Progenitor cell of endocrine pancreas (in vitro differentiated cells): ENCODE measurements at regions not wholly inside any gene's neighbourhood (a gene's known extent, or its start where the extent isn't known, plus 50 kb on each side); places are given as distances from the start of the nearest gene placed in this dataset.
A peak's percentile ranks its signal among the peaks of the same experiment; 100 is the strongest.

ENCODE experiments used
- DNase-seq: peaks from one replicate; pipeline ENCODE4 v3.0.0; 2021; ENCODE audit warnings: low spot score; ENCODE audit not compliant: unreplicated experiment
- H3K27ac Mint-ChIP-seq: 2 replicates; pipeline ENCODE4 v1.8.0; 2021; ENCODE audit warnings: mild to moderate bottlenecking, moderate library complexity, mixed read lengths
- H3K27me3 Mint-ChIP-seq: 2 replicates; pipeline ENCODE4 v1.8.0; 2021; ENCODE audit warnings: mixed read lengths
- H3K36me3 Mint-ChIP-seq: 2 replicates; pipeline ENCODE4 v1.8.0; 2022; ENCODE audit warnings: mixed read lengths; ENCODE audit not compliant: insufficient read depth
- H3K4me1 Mint-ChIP-seq: 2 replicates; pipeline ENCODE4 v1.8.0; 2021; ENCODE audit warnings: low read depth, mixed read lengths
- H3K4me3 Mint-ChIP-seq: 2 replicates; pipeline ENCODE4 v1.8.0; 2021; ENCODE audit warnings: low read depth, mild to moderate bottlenecking, moderate library complexity, mixed read lengths
- H3K9me3 Mint-ChIP-seq: 2 replicates; pipeline ENCODE4 v1.8.0; 2021; ENCODE audit warnings: low read depth, mixed read lengths
- CTCF ChIP-seq: fragments of 200-600 bp; sonication (generic); IDR thresholded peaks from one replicate; pipeline ENCODE4 v1.5.0; 2021; ENCODE audit warnings: antibody characterized with exemption, mild to moderate bottlenecking; ENCODE audit not compliant: unreplicated experiment

GRCh38 chr2:43085505-43085904 is 140.9 kb downstream of the ZFP36L2 start:
- H3K4me3 Mint-ChIP-seq = no peak overlapping the region
- H3K9me3 Mint-ChIP-seq = peaks cover 7% of the 10 kb centered on the region
- no peak for DNase-seq
- peaks cover 44% of the 10 kb centered on the region for H3K4me1 Mint-ChIP-seq
- H3K27me3 Mint-ChIP-seq = peaks cover 11% of the 10 kb centered on the region
- H3K27ac Mint-ChIP-seq = peak overlapping the region; percentile 6
- peaks cover 4% of the 10 kb centered on the region for H3K36me3 Mint-ChIP-seq
- no peak for TF ChIP-seq CTCF

GRCh38 chr2:43084699-43085091 is 141.7 kb downstream of the ZFP36L2 start:
- no peak overlapping the region for H3K4me3 Mint-ChIP-seq
- H3K9me3 Mint-ChIP-seq = peaks cover 2% of the 10 kb centered on the region
- DNase-seq = no peak
- H3K36me3 Mint-ChIP-seq = peaks cover under 1% of the 10 kb centered on the region
- peaks cover 42% of the 10 kb centered on the region for H3K4me1 Mint-ChIP-seq
- peaks cover 11% of the 10 kb centered on the region for H3K27me3 Mint-ChIP-seq
- H3K27ac Mint-ChIP-seq = no peak overlapping the region
- TF ChIP-seq CTCF = no peak

- no peaks in the 10 kb centered on the region for H3K9me3 Mint-ChIP-seq
- peaks cover 11% of the 10 kb centered on the region for H3K27me3 Mint-ChIP-seq
- peaks cover 41% of the 10 kb centered on the region for H3K4me1 Mint-ChIP-seq
- no peak for DNase-seq
- no peak for TF ChIP-seq CTCF
- H3K36me3 Mint-ChIP-seq = no peaks in the 10 kb centered on the region
- peak overlapping the region; percentile 56 for H3K27ac Mint-ChIP-seq
- H3K4me3 Mint-ChIP-seq = no peak overlapping the region
Measured at GRCh38 chr2:43083710-43084698, 142.4 kb downstream of the ZFP36L2 start.

- peaks cover 11% of the 10 kb centered on the region for H3K27me3 Mint-ChIP-seq
- peaks cover 32% of the 10 kb centered on the region for H3K4me1 Mint-ChIP-seq
- TF ChIP-seq CTCF = no peak
- no peaks in the 10 kb centered on the region for H3K9me3 Mint-ChIP-seq
- H3K27ac Mint-ChIP-seq = no peak overlapping the region
- DNase-seq = no peak
- no peaks in the 10 kb centered on the region for H3K36me3 Mint-ChIP-seq
- H3K4me3 Mint-ChIP-seq = no peak overlapping the region
Measured at GRCh38 chr2:43082903-43083677, 143.3 kb downstream of the ZFP36L2 start.

- peak overlapping the region; percentile 52 for H3K27ac Mint-ChIP-seq
- no peak for DNase-seq
- no peaks in the 10 kb centered on the region for H3K9me3 Mint-ChIP-seq
- no peak for TF ChIP-seq CTCF
- H3K4me3 Mint-ChIP-seq = no peak overlapping the region
- peaks cover 14% of the 10 kb centered on the region for H3K27me3 Mint-ChIP-seq
- H3K4me1 Mint-ChIP-seq = peaks cover 28% of the 10 kb centered on the region
- H3K36me3 Mint-ChIP-seq = no peaks in the 10 kb centered on the region
Measured at GRCh38 chr2:43082111-43082894, 144.1 kb downstream of the ZFP36L2 start.
